SHP77 treated with DMSO at 0.1 percent for 48 hours (cell line): ENCODE measurements at regions not wholly inside any gene's neighbourhood (a gene's known extent, or its start where the extent isn't known, plus 50 kb on each side); places are given as distances from the start of the nearest gene placed in this dataset.

ENCODE experiments used
- DNase-seq: peaks from one replicate; lab custom pipeline; 2025; lab: John Stamatoyannopoulos, UW

DNA sequence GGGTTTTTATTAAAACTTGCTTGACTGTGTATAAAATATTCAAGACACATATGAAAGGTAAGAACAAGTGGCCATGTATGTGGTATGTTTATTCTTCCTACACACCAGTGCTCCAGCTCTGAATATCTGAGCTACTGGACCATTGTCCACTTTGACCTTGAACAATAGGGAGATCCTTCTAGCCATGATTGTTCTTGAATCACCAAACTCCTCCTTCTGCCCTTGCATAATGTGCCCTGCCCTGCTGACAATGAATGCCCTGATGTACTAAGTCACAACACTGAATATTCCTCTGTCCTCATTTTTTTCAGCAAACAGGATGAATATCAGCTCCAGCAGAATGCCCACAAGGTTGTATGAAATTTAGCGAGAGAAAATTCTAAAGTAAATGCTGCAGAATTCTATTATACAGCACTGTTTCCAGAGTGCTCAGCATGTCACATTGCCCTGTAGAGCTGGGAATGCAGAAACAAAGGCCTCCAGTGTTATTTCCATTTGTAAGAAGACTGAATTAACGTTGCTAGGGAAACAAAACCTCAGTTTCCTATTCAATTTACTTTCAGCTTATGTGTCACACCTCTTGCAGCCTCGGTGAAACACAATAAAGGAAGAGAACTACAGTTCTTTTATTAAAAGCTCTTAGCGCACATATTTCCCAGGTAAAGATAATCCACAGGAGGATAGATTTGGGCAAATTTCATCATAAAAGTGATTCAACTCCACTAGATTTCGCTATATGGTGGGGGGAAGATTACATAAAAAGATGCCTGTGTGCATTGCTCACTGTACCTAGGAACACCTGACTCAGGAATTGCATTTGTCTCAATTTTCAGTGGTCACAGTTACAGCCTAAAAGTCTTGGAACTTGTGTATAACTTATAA lies 187.4 kb upstream of the ATP1B1 start:
- DNase-seq = no peak

DNA sequence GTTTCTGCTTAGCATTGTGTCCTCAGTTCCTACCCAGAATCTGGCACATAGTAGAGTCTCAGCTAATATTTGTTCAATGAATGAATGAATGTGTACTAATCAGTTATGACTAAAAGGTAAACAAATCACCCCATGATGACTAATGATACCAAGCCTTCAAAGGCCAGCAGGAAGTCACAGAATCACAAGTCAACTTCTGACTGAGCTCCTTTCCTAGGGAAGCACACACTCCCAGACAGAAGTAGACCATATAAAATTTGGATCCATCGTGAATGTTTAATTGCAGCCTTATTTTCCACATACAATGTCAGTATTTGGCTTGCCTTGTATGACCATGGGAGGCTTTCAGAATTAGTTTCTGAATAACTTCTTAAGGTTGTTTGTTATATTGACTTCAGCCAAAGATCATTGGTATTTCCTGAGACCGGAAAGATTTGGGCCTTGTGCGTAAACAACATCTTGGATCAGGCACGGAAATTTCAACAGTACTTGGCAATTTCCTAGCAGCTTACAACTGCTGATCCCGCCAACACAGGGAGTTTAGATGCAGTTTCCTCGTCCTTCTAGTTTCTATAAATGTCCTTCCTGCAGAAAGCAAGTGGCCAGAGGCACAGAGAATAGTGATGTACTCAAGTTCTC lies 185.9 kb upstream of the ATP1B1 start:
- DNase-seq = no peak

GRCh38 chr1:168921629-168922028 lies 184.9 kb upstream of the ATP1B1 start:
- DNase-seq = no peak

DNA sequence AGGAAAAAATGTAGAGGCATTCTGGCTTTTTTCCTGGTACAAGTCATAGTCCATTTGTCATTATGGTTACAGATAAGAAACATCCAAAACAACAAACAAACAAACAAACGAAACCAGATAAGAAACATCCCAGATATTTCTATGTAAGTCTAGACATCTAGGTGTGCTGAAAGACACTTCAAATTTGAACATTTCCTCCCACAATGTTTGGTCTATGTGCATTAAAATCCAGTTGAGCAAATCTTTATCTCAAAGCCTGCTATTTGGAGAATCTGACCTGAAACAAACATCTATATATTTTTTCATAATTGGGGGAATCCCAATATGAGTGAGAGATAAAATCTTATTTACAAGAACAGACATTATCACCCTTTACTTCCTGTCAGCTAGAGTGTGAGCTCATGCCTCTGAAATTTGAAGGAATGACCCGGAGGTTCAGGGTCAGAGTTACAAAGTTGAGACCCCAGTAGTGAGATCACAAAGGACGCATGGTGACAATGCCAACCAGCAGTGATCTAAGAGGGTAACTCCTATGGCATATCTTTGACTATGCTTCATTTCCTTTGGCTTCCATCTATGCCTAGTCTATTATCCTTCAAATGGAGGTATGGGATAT lies 182.9 kb upstream of the ATP1B1 start:
- no peak for DNase-seq

GRCh38 chr1:168924976-168925375 lies 181.5 kb upstream of the ATP1B1 start:
- DNase-seq = no peak

GRCh38 chr1:168926236-168926635 lies 180.3 kb upstream of the ATP1B1 start:
- DNase-seq = no peak

GRCh38 chr1:168932539-168932938 lies 174.0 kb upstream of the ATP1B1 start:
- DNase-seq = no peak

DNA sequence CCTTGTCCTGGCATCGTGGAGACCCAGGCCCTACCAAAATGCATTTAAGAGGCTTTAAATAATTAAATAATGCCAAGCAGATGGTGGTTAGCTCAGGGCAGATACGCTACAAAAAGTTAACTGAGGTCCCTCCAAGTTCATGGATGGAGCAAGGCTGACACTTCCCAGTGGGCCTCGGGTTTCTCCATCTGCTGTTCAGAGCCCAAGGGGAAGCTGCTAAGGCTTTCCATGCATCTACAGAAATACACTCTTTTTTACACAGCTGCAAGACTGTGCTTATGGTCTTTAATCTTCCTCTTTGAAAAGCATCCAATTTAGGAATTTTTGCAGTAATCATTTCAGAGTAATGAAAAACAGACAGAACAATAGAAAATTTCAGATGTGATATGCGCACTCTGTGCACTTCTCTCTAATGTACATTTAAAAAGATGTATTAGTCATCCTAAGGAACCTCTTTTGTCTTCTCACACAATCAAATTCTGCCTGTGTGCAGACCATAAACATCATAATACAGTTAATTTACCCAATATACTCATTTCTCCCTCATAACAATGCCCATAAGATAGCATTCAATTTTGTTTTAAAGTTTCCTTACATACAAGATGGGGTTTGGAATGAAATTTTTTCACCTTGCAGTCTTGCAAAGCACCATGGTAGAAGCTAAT lies 173.2 kb upstream of the ATP1B1 start:
- DNase-seq = no peak

DNA sequence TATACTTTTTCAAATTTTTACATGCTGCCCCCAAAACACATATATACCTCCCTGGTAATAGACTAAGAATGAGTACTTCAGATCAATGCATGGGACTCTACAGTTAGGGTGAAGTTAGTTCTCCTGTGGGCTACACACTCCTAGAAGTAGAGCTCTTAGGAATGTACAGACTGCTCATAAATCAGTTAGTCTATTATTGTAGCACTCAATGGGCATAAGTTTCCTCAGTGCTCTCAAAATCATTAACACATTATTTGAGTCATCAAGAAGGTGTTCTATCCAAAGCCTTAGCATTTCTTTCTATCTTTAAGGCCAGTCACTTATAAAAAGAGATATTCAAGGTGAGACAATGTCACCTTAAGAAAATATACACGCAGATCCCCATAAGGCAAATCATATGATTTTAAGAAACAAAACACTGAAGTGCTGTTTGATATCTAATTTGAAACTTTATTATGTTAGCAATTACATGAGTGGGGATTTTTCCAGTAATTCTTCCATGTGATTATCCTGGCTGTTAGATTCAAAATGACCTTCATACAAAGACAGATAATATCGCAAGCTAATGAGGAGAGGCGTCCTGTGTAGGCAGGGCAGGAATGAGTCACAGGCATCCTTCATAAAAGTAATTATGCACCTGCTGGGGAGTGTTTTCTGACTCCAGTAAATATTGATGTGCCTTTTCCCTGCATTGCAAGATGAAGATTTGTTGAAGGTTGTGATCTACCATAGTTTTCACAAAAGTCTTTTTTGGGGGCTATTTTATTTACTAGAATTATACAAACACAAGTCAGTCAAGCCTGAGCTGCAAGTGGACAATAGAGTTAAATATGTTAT lies 167.2 kb upstream of the ATP1B1 start:
- no peak for DNase-seq

DNA sequence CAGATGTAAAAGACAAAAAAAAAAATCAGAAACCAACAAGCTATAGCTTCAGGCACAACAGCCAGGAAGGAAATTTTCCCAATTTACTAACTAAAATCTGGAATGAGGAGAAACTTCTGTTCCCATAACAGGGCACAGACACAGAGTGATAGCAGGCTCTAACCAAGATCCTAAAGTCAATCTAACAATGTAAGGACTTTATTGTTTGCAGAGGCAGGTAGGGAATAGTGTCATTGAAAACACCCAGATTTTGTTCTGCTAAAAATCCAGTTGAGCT lies 166.6 kb upstream of the ATP1B1 start:
- DNase-seq = no peak

DNA sequence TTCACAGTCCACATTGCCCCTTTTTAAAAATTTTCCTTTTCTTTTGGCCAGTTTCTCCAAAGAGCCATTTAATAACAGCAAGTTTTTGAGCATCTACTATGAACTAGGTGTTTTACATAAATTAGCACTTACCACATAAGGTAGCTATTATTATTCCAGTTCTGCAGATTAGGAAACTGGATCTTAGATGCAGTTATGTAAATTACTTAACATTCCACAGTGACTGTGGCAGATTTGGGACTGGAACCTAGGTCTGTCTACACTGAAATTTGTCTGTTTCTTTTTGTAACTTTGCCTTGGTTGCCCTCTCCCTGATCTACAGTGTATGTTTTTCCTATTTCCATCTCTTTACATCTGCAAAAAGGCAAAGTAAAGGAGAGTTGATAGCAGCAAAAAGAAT lies 164.8 kb upstream of the ATP1B1 start:
- DNase-seq = no peak

DNA sequence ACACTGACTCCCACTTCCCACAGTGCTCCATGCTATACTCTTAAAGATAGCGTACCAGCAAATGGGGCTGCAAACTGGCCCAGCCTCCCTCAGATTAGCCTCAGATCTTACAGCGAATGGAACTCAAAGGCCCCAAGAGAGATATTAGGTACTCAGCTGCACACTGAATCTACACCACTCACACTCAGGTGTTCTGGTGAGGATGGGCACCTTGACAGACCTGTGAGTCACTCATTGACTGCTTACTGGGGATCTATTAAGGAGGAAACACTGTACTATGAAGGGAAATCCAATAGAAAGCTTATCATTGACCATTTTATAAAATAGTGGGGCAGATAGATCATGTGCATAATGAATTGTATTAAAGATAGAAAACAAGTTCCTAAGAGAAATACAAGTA lies 164.3 kb upstream of the ATP1B1 start:
- DNase-seq = no peak

GRCh38 chr1:168945870-168946269 lies 160.6 kb upstream of the ATP1B1 start:
- DNase-seq = no peak

DNA sequence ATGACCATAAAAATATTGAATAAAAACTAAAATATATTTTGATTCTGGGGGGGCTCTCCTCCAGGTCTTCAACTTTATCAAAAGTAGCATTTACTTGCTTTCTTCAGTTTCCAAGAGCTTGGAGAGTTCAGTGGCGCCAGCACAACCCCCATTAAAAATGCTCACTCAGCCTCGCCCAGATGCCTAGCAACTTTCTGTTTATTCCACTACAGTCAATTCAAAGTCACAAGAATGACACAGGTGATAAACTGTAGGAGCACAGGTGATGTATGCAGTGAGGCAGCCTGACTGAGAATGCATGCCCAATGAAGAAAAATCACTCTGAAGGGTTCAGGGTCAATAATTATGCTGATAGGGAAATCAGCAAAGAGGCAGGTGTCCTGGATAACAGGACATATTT lies 159.4 kb upstream of the ATP1B1 start:
- no peak for DNase-seq

GRCh38 chr1:168949672-168950071 lies 156.8 kb upstream of the ATP1B1 start:
- no peak for DNase-seq

DNA sequence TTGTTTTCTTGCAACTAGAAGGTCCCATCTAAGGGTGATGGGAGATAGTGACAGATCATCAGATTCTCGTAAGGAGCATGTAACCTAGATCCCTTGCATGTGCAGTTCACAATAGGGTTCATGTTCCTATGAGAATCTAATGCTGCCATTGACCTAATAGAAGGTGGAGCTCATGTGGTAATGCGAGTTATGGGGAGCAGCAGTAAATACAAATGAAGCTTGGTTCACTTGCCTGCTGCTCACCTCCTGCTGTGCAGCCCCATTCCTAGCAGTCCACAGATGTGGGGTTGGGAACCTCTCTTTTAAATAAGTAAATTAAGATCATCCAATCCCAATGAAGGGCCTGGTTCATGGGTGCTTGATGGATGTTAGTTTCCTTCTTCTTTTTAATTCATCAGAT lies 148.7 kb upstream of the ATP1B1 start:
- no peak for DNase-seq

- no peak for DNase-seq
These were observed 147.8 kb upstream of the ATP1B1 start for GRCh38 chr1:168958562-168959289.

- no peak for DNase-seq
These were observed 147.1 kb upstream of the ATP1B1 start for GRCh38 chr1:168959382-168959781.

GRCh38 chr1:168960114-168960513 lies 146.4 kb upstream of the ATP1B1 start:
- no peak for DNase-seq

DNA sequence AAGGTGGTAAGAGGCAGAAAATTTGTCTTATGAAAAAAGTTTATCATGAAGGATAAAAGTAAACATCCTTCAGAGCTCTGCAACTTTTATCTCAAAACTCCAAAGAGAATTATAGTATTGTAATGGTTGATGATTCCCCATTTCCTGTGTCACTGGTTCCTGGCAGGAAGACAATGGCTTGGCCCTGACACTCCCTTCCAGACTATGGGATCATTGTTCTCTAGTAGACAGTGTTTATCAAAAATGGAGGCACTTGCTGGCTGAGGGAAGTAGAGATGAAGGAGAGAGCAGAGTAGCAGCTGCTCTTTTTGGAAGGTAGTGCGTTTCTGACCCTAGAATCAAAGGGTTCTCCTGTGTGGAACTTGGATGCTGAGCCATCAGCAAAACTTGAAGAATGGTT lies 145.9 kb upstream of the ATP1B1 start:
- no peak for DNase-seq

DNA sequence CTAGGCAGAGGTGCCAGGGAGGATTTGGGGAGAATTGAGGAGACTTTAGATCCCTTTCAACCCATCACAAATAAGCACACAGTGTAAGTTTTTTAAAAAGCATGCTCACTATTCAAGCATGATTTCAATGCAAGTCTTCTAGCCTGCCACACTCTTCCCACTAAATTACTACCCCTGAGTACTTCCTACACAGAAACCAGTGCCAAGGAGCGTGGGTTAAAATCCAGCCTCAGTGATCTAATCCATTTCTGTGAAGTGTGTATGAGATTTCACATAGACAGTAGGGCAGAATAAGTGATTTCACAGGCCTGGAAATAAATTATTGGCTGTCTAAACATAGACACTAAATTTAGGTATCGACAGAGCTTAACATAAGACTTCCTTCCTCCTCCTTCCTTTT lies 142.9 kb upstream of the ATP1B1 start:
- DNase-seq = no peak
